CMK (cell line): ENCODE measurements at regions not wholly inside any gene's neighbourhood (a gene's known extent, or its start where the extent isn't known, plus 50 kb on each side); places are given as distances from the start of the nearest gene placed in this dataset.
A peak's percentile ranks its signal among the peaks of the same experiment; 100 is the strongest.
"Not testable (repeated sequence)": the region's sequence is repeated elsewhere in the genome, so short reads cannot be mapped to it uniquely, and the experiment has no call there.

Experiments
- DNase-seq: peaks from one replicate; pipeline ENCODE4 v3.0.0-alpha.2; 2010; ENCODE audit warnings: low read depth

DNA sequence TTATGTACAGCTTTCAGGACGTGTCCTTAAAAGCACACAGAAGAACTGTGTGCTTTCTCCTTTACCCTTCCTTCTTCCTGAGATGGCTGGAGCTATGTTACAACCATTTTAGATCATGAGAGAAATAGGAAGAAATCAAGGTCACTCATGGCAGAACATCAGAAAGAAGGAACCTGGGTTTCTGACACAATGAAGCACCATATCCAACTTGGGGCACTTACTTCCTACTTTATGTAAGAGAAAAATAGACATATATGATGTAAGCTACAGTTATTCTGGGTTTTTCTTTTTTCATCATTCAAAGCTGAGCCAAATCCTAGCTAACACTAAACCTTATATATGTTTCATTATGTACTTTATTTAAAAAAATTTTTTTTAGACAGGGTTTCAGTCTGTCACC, 79.5 kb downstream of the FAM161A start:
- DNase-seq = no peak

DNA sequence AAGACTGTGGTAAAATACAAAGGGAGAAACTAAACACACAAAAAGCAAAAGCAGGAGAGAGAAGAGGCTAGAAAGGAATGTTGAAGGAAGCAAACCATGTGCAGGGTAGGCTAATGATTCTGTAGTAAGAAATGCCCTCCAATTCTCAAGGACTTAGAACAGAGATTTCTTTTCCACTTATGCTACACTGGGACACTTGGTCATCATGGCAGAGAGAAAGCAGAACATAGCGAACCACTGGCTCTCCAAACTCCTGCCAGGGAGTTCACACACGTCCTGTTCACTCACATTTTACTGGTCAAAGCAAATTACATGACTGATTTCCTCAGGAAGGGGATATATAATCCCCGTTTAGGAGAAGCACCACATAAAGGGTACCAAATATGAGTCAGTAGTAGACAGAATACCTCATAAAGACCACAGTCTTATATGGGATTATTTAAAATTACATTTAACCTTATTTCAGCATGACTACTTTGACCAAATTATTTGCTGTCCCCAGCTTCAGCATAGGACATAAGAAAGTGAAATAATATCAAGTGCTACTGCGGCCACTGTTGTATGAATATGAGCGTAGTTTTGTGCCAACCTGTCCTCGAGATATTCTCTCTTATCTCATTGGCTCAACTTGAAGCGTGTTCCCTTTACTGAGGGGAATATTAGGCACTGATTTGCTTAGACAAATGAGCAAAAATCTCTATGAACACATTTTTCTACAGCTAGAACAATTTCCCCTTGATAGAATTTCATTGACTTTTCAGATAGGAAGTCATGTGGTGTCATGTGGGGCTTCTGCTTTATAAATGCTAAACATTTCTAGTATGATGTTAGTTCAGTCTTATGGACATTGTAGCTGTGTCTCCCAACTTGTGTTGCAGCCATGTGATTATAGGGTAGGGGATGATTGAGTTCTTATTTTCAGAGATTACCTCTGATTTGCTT, 81.7 kb downstream of the FAM161A start:
- DNase-seq = no peak

DNA sequence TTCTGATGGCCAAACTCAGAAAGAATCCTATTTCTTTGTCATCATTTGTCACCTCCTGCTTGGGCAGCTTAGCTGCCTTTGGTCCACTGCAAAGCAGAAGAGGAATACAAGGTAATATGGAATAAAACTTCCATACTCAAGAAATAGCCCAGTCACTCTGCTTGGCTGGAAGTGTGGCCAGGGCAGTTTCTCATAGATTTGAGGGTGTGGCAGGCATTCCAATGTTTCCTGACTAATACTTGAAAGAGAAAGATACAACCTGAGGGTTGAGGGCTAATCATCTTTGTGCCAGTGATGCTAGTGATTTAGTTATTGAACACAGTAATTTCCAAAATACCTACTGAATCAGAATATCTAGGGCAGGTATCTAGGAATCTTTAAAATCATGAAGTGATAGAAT, 83.1 kb downstream of the FAM161A start:
- DNase-seq = no peak

DNA sequence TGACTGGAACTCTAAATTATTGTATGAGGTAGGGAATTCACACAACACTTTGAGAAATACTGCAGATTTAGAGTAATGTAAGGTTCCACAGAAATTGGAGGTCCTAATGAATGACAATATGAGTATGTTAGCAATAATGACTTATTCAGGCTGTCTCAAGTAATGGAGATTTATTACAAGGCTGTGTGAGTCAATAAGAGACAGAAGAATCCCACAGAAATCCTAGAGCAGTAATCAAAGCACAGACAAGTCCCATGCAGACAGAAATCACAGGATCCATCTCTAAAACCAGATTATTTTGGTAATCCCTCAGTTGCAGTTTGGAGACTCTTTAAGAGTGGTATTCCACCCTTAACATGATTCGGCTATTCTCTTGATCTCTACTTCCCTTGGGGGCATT, 83.6 kb downstream of the FAM161A start:
- no peak for DNase-seq

DNA sequence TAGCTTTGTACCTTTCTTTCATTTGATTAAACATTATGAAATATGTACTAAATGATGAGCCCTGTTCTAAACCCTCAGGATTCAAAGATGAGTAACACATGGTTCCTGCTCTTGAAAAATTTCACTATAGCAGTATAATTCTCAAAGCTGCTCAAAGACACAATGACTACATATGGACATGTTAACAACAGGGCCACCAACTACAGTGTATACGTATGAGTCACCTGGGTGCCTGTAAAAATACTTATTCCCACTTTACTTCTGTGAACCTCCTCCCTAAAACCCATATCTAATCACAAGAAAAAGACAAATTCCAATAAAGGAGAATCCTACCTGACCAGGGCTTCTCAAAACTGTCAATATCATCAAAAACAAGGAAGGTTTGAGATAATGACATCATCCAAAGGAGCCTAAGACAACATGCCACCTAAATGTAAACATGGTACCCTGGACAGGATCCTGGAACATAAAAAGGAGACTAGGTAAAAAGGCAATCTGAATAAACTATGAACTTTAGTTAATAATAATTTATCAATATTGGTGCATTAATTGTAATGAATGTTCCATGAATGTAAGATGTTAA, 84.7 kb downstream of the FAM161A start:
- no peak for DNase-seq

DNA sequence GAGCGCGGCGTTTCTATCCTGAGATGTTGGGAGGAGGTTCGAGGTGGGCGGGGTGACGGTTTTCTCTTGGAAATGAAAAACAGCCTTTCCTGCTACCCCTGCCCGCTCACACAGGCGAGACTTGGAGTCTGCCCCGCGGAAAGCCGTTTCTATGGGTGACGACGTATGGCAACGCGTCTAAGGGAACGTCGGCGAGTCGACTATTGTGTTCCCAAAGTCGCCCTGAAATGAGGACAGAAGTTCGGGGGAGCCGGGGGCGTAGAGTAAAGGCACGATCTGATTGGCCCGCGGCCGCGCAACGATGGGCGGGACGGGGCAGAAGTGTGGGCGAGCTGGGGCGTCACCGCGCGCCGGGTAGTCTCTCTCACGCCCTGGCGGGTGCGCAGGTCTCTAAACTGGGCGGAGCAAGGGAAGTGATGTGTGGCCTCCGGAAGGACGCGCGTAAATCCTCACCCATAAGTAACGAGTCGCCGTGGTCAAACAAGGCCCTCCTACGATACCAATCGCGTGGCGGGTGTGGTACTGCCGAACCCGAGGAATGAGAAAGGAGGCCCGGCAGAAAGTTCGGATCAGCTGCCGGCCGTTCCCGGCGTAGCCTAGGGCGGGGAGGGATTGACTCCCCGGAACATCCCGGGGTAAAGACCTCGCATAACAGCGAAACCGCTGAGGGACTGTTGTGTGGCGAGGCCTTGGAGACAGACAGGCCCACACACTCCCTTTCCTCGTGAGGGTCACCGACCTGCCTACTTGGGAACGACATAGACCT, 89.6 kb downstream of the FAM161A start:
- DNase-seq = peak; percentile 93

DNA sequence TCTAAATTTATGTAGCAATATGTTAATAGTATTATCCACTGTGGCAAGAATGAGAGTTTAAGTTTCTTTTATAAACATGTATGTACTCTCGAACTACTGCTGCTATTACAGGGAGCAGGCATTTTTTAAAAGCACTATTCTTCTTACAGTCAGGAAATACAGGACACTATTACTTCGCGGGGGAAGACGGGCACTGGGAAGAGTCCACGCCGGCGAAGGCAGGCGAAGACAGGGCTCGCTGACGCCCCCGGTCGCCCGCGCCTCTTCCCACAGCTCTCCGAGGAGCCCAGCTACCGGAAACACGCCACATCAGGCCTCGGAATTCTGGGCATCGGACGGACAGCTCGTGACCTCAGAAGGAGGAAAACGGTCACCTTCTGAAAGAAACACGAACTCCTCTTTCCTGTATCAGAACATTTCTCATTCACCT, 90.2 kb downstream of the FAM161A start:
- DNase-seq = peak; percentile 26

DNA sequence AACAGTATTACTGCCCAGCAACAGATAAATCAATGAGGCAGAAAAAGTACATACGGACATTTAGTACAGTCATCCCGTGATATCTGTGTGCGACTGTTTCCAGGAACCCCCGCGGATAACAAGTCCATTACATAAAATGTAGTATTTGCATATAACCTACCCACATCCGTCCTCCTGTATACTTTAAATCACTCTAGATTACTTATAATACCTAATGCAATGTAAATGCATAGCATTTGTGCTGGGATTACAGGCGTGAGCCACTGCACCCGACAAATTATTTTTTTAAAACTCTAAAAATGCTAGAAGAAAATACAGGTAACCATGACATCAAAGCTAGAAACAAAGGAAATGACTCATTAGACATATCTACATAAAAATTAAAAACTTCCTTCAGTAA, 91.6 kb downstream of the FAM161A start:
- DNase-seq = no peak

DNA sequence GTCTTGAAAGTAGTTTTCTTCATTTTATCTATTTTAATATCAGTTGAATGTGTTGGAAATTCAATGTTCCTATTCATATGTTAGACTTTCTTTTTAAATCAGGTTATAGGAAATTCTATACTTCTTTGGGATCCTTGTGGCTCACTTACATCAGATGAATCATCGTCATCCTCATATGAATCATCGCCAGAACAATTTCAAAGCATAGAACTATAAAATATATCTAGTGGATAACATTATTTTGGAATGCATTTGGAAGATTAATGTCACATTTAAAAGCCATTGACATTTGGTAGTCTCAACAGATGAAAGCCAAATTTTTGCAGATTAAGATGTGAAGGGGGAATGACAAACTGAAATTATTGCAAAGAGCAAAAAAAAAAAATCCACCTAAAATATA, 94.1 kb downstream of the FAM161A start:
- no peak for DNase-seq

DNA sequence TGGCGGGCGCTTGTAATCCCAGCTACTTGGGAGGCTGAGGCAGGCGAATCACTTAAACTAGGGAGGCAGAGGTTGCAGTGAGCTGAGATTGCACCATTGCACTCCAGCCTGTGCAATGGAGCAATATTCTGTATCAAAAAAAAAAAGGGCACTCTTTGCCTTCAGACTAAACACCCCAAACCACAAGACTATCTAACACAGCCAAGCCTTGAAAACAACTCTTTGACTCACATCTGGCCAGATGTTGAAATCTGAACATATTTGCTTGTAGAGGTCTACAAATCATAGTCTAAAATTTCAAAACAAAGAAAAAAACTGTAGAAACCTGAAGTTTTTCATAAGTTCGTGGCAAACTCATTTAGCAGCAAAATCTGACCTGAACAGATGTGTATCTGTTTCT, 94.9 kb downstream of the FAM161A start:
- DNase-seq = no peak

DNA sequence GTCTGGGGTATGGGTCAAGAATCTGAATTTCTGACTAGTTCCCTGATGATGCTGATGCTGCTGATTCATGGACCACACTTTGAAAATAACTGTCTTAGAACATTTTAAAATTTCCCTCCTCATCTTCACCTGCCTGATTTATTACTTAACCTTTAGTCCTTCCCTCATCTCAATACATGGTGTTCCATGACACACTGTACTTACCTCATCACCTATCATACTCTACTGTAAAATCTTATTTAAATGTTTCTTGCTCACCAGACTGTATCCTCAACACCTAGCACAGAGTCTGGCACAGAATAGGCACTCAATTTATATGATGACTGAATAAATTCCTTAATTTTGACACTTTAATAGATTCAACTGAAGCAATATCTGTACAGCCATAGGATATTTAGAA, 95.7 kb downstream of the FAM161A start:
- DNase-seq = no peak

DNA sequence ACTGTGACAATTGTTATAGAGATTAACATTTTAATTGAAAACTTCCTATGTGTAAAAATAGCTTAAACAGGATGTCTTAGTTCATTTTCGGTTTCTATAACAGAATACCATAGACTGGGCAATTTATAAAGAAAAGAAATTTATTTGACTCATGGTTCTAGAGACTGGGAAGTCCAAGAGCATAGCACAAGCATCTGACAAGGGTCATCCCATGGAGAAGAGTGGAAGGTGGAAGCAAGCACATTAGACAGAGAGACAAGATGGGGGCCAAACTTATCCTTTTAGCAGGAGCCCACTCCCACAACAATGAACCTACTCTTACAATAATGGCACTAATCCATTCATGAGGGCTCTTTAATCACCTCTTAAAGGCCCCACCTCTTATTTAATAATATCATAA, 100.3 kb downstream of the FAM161A start:
- DNase-seq = no peak

DNA sequence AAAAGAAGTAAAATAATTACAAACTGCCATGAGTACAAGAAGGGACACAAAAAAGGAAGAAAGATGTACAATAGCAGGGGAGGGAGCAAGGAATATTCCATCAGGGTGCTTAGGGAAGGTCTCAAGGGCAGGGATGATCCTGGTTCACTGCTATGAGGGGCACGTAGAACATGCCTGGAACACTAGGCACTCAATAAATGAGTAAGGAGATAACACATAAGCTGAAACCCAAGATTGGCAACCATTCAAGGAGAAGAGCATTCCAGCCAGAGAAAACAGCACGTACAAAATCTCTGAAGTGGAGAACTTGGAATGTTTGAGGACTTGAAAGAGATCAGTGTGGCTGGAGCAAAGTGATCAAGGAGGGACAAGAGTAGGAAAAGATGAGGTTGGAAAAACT, 103.2 kb downstream of the FAM161A start:
- no peak for DNase-seq

DNA sequence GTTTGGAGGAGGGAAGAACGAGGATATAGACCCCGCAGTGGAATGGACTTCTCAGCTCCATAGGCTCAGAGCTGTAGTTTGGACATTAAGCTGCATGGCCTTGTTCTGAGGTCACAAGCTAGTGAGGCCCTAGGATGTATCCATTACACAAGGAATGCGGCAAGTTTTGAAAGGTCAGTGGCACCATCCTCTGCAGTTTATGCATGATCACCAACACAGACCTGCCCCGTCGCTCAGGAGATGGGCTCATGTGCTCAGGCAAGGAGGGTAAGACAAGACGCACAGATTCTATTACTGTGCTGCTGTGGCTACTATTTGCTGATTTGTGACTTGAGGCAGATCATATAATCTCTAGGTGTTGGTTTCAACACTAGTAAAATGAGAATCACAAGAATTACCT, 110.9 kb downstream of the FAM161A start:
- DNase-seq = no peak

DNA sequence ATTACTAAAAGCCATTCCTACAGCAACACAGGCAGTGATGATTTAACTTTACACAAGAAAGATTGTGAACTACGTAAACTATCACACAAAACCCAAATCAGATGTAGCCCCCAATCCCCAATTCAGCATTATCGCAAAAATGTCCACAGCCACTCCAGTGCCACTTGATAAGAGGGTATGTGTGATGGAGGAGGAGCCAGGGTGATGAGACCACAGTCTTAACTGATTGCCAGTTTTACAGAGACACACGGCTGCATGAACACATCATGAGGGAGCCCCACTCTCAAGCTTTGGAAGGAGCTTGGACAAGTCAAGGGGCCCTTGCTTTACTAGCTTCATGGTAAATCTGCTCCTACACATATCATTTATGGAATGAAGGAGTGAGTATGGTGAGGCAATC, 116.0 kb downstream of the FAM161A start:
- DNase-seq = no peak

DNA sequence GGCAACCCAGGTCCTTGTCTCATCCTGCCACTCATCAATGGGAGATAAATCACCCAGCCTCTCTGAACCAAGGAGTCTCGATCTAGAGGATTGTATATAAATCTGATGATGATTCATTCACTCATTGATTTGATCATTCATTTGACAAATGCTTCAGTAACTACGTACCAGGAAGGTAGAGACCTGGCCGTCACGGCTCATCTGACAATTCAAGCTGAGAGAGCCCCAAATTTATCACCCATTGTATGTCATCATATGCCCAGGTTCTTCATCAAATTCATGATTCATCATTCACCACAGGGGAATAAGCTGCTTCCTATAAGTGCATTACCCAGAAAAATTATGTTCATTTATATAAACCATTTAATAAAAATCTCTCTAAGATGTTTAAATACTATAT, 116.9 kb downstream of the FAM161A start:
- no peak for DNase-seq

DNA sequence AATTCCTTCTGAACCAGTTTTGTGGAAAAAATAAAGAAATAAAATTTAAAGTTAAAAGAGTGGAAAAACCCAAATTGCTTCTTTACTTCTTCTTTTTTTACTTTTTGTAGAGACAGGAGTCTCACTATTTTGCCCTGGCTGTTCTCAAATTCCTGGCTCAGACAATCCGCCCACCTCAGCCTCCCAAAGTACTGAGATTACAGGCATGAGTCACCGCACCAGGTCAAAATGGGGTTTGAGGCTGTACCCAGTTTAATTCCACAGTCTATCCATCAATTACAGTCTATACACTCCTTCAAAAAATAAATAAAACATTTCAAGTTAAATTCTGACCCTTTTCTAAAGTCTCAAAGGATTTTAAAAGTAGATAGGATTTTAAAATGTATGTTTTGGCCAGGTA, 120.3 kb downstream of the FAM161A start:
- DNase-seq = no peak

DNA sequence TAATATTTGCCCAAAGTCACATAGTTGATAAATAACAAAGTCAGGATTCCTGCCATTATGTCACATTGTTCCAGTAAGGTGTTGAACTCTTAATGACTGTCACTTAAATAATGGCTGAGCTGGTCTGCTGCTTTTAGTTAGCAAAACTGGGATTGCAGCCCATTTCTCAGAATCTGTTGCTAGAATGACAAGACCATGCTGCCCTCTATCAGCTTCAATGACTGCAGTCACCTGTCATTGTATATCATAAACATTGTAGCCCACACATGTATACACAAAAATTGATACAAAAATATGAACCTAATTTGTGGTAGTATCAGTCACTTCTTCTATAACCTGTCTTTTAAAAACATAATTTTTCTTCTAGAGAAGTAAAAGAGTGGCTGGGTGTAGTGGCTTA, 121.1 kb downstream of the FAM161A start:
- DNase-seq = no peak

DNA sequence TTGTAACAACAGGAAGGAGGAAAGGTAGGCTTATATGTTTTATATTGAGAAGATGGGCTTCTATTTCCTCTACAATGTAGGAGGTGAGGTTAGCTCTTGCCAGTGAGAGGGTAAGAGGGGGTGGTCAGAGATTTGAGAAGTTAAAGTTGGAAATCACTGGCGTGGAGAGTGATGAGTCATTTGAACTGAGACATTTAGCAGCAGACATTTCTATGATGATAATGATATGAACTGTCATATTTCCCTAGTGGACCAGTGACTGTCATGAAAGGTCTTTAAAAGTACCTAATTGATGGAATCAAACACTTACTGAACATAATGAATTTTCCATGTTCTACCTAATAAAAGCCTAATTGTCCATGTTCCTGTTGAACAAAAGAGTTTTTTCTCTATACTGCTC, 126.1 kb downstream of the FAM161A start:
- no peak for DNase-seq

DNA sequence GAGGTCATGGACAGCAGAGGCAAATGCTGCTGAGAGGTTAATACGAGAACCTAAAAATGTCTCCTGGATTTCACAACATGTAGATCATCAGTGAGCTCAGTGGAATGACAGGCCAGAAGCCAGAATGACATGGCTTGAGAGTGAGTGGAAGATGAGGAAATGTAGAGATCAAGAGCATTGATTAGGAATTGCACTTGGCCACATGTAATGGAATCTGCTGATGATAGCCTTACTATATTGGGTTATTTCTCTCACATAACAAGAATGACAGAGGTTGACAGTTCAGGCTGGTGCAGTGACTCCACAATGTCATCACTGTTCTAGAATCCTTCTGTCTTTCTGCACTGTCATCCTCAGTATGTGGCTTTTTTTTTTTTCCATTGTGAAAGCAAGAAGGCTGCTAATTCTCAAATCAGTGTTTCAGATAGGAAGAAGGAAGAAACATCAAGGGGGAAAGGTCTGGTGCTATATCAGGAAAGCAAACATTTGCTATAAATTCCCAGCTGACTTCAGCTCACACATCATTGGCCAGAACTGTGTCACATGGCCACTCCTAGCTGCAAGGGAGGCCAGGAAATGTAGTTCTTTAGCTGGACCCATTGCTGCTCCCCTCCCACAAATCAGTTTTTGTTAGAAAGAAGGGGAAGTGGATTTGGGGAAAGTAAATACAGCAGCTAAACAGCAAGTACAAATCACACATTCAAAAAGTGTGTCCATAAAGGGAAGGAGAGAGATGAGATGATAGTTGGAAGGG, 127.2 kb downstream of the FAM161A start:
- no peak for DNase-seq

DNA sequence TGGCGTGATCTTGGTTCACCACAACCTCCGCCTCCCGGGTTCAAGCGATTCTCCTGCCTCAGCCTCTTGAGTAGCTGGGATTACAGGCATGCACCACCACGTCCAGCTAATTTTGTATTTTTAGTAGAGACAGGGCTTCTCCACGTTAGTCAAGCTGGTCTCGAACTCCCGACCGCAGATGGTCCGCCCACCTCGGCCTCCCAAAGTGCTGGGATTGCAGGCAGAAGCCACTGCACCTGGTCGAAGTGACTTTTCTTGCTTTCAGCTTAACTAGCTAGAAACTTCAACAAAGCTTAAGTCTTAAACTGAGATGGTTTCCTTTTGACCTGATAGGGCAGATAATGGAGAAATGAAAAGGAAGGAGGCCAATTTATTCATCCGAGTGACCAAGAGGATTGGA, 130.5 kb downstream of the FAM161A start:
- not testable (repeated sequence) for DNase-seq

DNA sequence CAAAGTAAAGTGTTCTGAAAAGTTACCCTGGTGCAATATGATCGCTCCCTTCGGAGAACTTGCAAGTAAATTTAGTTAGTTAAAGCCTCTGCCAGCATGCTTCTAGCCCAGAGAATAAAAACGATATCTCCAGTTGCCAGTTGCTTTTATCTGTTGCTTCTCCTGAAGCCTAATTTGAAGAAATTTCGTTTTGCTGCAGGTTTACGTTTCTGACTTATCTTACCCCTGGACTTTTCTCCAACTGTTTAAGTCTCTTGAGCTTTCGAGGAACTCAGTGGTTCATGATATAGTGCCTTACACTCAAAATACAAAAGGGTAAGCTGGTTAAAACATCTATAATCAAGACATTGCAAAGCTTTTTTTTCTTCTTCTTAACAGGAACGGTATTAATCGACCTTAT, 131.1 kb downstream of the FAM161A start:
- no peak for DNase-seq
